Keratinocyte (primary cell): ENCODE measurements at regions not wholly inside any gene's neighbourhood (a gene's known extent, or its start where the extent isn't known, plus 50 kb on each side); places are given as distances from the start of the nearest gene placed in this dataset.

Experiments used
- CTCF ChIP-seq, 3 experiments: IDR thresholded peaks in 1 of 3; conservative IDR thresholded peaks in 1 of 3; optimal IDR thresholded peaks in 1 of 3; 2 replicates in 2 of 3; 3 replicates in 1 of 3; pipeline versions ENCODE3 to v1.5.1; 2011; ENCODE audit warnings: low read length in 3 of 3, mild to moderate bottlenecking in 3 of 3, moderate library complexity in 2 of 3, control low read depth in 1 of 3, inconsistent platforms in 1 of 3; ENCODE audit not compliant: insufficient read depth in 2 of 3; ENCODE audit errors: extremely low read depth in 1 of 3
- EZH2 ChIP-seq: IDR thresholded peaks from one replicate; pipeline ENCODE4 v1.6.1; 2012; ENCODE audit warnings: inconsistent platforms, mild to moderate bottlenecking, low read length, moderate library complexity

DNA sequence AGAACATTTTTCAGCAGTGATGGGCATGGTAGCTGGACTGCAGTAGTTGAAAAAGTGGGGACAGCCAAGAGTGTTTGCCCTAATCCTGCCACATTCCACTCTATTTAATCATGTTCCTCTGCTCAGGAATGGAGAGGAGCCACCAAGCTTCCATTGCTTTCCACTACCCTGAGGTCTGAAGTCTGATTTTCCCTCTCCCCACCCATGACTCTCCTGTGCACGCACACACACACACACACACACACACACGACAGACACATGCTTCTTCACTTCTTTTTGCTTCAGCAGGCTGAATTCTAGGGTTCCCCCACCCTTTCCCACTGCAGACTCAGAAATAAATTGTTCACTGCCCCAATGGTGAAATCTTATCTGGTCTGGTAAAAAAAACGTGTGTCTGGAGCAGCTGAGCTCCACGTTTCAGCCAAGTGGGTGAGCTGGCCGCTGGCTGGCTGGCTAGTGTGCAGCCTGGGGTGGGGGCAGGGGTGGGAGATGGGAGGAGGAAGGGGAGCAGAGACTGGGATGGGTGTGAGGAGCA lies 142.7 kb upstream of the NALF2 start:
- TF ChIP-seq CTCF (optimal IDR thresholded peaks at IDR 0.05 in 1 of 3, IDR thresholded peaks at IDR 0.05 in 1 of 3, conservative IDR thresholded peaks at IDR 0.05 in 1 of 3; ENCODE audit: extremely low read depth in 1 of 3, insufficient read depth in 2 of 3, low read length in 3 of 3), result no peak
- TF ChIP-seq EZH2, result no peak
